Testis (tissue), 2 donors: ENCODE measurements at regions not wholly inside any gene's neighbourhood (a gene's known extent, or its start where the extent isn't known, plus 50 kb on each side); places are given as distances from the start of the nearest gene placed in this dataset.

Source experiments
- POLR2A ChIP-seq: fragments of 450-650 bp; IDR thresholded peaks from one replicate; pipeline ENCODE4 v1.6.1; 2017; ENCODE audit warnings: antibody characterized with exemption, mild to moderate bottlenecking, moderate library complexity
- TF ChIP-seq, protein P1 (sequence below), 3 experiments: fragments of 450-650 bp in 2 of 3; fragments of 200-600 bp in 1 of 3; sonication (generic) in 1 of 3; IDR thresholded peaks; one replicate each; pipeline ENCODE4 v1.5.1; 2016 to 2019; ENCODE audit warnings: antibody characterized with exemption in 3 of 3, mild to moderate bottlenecking in 2 of 3, moderate library complexity in 1 of 3

DNA sequence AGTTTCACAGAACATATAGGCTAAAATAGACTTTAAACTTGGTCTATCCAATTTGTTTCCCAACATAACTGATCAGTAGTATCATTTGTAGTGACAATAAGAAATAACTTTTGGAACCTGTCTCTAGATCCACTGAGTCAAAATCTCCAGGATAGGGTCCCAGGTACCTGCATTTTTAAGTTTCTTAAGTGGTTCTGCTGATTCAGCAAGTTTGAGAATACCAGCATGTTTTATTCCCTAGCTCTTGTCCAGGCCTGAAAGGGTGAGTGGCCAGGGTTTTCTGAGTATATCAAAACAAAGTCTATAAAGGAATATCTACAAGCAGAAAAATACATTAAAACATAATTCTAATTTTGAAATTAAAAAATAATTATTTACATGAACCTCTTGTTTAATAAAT, 573.1 kb upstream of the POU3F4 start:
- TF ChIP-seq, protein P1, sequence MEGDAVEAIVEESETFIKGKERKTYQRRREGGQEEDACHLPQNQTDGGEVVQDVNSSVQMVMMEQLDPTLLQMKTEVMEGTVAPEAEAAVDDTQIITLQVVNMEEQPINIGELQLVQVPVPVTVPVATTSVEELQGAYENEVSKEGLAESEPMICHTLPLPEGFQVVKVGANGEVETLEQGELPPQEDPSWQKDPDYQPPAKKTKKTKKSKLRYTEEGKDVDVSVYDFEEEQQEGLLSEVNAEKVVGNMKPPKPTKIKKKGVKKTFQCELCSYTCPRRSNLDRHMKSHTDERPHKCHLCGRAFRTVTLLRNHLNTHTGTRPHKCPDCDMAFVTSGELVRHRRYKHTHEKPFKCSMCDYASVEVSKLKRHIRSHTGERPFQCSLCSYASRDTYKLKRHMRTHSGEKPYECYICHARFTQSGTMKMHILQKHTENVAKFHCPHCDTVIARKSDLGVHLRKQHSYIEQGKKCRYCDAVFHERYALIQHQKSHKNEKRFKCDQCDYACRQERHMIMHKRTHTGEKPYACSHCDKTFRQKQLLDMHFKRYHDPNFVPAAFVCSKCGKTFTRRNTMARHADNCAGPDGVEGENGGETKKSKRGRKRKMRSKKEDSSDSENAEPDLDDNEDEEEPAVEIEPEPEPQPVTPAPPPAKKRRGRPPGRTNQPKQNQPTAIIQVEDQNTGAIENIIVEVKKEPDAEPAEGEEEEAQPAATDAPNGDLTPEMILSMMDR (IDR thresholded peaks at IDR 0.05), result no peak
- no peak for TF ChIP-seq POLR2A
